GM12878 (cell line): ENCODE measurements at regions not wholly inside any gene's neighbourhood (a gene's known extent, or its start where the extent isn't known, plus 50 kb on each side); places are given as distances from the start of the nearest gene placed in this dataset.

ENCODE experiments used
- ATAC-seq: fragments of 200-7000 bp; cut with Tn5 transposase; 3 replicates; pipeline ENCODE4 v1.9.1; 2020; ENCODE audit warnings: mild to moderate bottlenecking, moderate library complexity
- BruUV-seq: library from RNA; stranded (reverse); fragments of 400-500 nt; replicated peaks from 2 replicates; lab custom pipeline; 2021; lab: Mats Ljungman, UMichigan
- CTCF ChIA-PET: fragments of 300-600 bp; sonication (Branson Sonifier 250); formaldehyde crosslinking; extraction: SDS; loops from one replicate; lab custom pipeline; 2021; ENCODE audit warnings: inconsistent platforms; lab: Yijun Ruan, JAX
- POLR2A ChIA-PET: fragments of 350-600 bp; formaldehyde crosslinking; extraction: SDS; loops from one replicate; lab custom pipeline; 2021; ENCODE audit warnings: inconsistent platforms; lab: Charles Lee
- RAD21 ChIA-PET: fragments of 300-600 bp; sonication (Branson Sonifier 250); formaldehyde crosslinking; loops from one replicate; lab custom pipeline; 2023; ENCODE audit warnings: antibody characterized with exemption; ENCODE audit not compliant: unreplicated experiment; lab: Charles Lee
- SMC1A ChIA-PET: fragments of 300-600 bp; sonication (Branson Sonifier 250); formaldehyde crosslinking; loops from one replicate; lab custom pipeline; 2023; ENCODE audit not compliant: unreplicated experiment, uncharacterized antibody; lab: Charles Lee
- DNase-seq: peaks from one replicate; pipeline ENCODE4 v3.0.0-alpha.2; 2011; ENCODE audit warnings: low read depth, low spot score
- FAIRE-seq: peaks from 3 replicates; lab custom pipeline; 2011; peaks lifted over from hg19 to GRCh38; lab: Jason Lieb, UNC
- H2AFZ ChIP-seq: 2 replicates; pipeline ENCODE4 v1.6.0; 2011; ENCODE audit warnings: low read depth, low read length, control low read depth; ENCODE audit not compliant: control insufficient read depth
- H3K27ac ChIP-seq: 2 replicates; pipeline ENCODE4 v1.5.1; 2011; ENCODE audit warnings: control low read depth; ENCODE audit not compliant: control insufficient read depth, insufficient read depth
- H3K27me3 ChIP-seq, 2 experiments: replicated peaks in 1 of 2; 2 replicates each; pipeline versions ENCODE4 v1.6.0 to v1.6.1; 2011; ENCODE audit warnings: low read length in 1 of 2; ENCODE audit not compliant: control insufficient read depth in 2 of 2, insufficient read depth in 2 of 2
- H3K36me3 ChIP-seq, 2 experiments: 2 replicates each; pipeline ENCODE4 v1.5.1; 2011; ENCODE audit warnings: low read length in 1 of 2; ENCODE audit not compliant: control insufficient read depth in 2 of 2, insufficient read depth in 2 of 2
- H3K4me1 ChIP-seq: 2 replicates; pipeline ENCODE4 v1.6.1; 2011; ENCODE audit warnings: mild to moderate bottlenecking, low read length, moderate library complexity, mixed read lengths; ENCODE audit not compliant: control insufficient read depth, insufficient read depth
- H3K4me2 ChIP-seq: 2 replicates; pipeline ENCODE4 v1.6.0; 2011; ENCODE audit warnings: control low read depth; ENCODE audit not compliant: control insufficient read depth, insufficient read depth
- H3K4me3 ChIP-seq: fragments of 200-600 bp; sonication (generic); 2 replicates; pipeline ENCODE4 v1.5.1; 2016
- H3K79me2 ChIP-seq: 2 replicates; pipeline ENCODE4 v1.6.0; 2011; ENCODE audit warnings: low read length; ENCODE audit not compliant: control insufficient read depth, insufficient read depth
- H3K9ac ChIP-seq: 2 replicates; pipeline ENCODE4 v1.8.0; 2011; ENCODE audit warnings: low read length, control low read depth, mixed read lengths; ENCODE audit not compliant: control insufficient read depth, insufficient read depth
- H3K9me3 ChIP-seq: replicated peaks from 3 replicates; pipeline ENCODE4 v1.5.1; 2011; ENCODE audit warnings: mild to moderate bottlenecking, low read length; ENCODE audit not compliant: control insufficient read depth, insufficient read depth
- H4K20me1 ChIP-seq: 2 replicates; pipeline ENCODE4 v1.6.0; 2011; ENCODE audit not compliant: control insufficient read depth, insufficient read depth
- ATF7 ChIP-seq: fragments of 450-650 bp; IDR thresholded peaks from 2 replicates; pipeline ENCODE4 v1.6.1; 2016; ENCODE audit warnings: low read depth, mild to moderate bottlenecking
- EED ChIP-seq: sonication (generic); IDR thresholded peaks from 2 replicates; pipeline ENCODE4 v1.6.1; 2016; ENCODE audit warnings: antibody characterized with exemption, low read depth
- FOS ChIP-seq: IDR thresholded peaks from 3 replicates; pipeline ENCODE4 v1.6.1; 2011; ENCODE audit warnings: borderline replicate concordance; ENCODE audit not compliant: insufficient read length; ENCODE audit errors: extremely low read depth
- RB1 ChIP-seq: fragments of 450-650 bp; formaldehyde crosslinking; IDR thresholded peaks from 2 replicates; pipeline ENCODE4 v1.6.1; 2017; ENCODE audit warnings: mild to moderate bottlenecking, borderline replicate concordance
- SMARCA5 ChIP-seq: fragments of 450-650 bp; IDR thresholded peaks from 2 replicates; pipeline ENCODE4 v1.6.1; 2017; ENCODE audit warnings: mild to moderate bottlenecking
- WGBS: methylation state at CpG from one replicate; pipeline ENCODE4 v1.1.6; 2016; ENCODE audit warnings: low lambda C conversion rate; ENCODE audit not compliant: insufficient replicate concordance, insufficient coverage; ENCODE audit errors: missing lambda C conversion rate; 5-methylcytosine and 5-hydroxymethylcytosine counted together
- in situ Hi-C: fragments of 300-500 bp; cut with MboI; formaldehyde crosslinking; loops from 9 replicates; pipeline ENCODE4 v1.14.3; 2018; ENCODE audit warnings: mixed read lengths
- intact Hi-C: fragments of 100-400 bp; cut with micrococcal nuclease; formaldehyde crosslinking; loops from one replicate; pipeline ENCODE4 v1.14.2; 2022; ENCODE audit not compliant: unreplicated experiment
- TF ChIP-seq, protein P1 (sequence below): fragments of 450-650 bp; IDR thresholded peaks from 2 replicates; pipeline ENCODE4 v1.6.1; 2017; ENCODE audit warnings: mild to moderate bottlenecking, moderate library complexity
- TF ChIP-seq, protein P2 (sequence below): fragments of 150-350 bp; IDR thresholded peaks from 2 replicates; pipeline ENCODE4 v1.6.1; 2014; ENCODE audit warnings: mild to moderate bottlenecking, low read depth, low read length
- TF ChIP-seq, protein P3 (sequence below): fragments of 450-650 bp; conservative IDR thresholded peaks from 2 replicates; pipeline ENCODE4 v1.6.1; 2017; ENCODE audit warnings: mild to moderate bottlenecking, moderate library complexity
- TF ChIP-seq, protein P4 (sequence below): fragments of 450-650 bp; IDR thresholded peaks from 2 replicates; pipeline ENCODE4 v1.6.1; 2017; ENCODE audit warnings: antibody characterized with exemption, mild to moderate bottlenecking, moderate library complexity
- TF ChIP-seq, protein P5 (sequence below): IDR thresholded peaks from 2 replicates; pipeline ENCODE4 v1.6.1; 2012; ENCODE audit warnings: low read depth, low read length, improper control_type of control experiment

DNA sequence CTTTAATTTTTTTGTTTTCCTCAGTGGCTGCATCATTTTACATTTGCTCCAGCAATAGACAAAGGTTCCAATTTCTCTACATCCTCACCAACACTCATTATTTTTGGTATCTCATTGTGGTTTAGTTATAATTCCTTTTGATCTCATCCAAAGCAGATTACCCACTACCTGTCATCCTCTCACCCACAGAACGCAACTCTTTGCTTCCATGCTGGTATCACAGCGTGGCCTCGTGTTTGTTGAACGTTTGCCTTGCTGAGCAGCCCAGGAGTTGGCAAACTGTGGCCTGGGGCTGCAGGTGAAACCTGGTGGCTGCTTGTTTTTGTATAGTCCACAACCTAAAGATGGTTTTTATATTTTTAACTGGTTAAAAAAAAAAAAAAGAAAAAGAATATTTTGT is 181.9 kb downstream of the BCAS1 start:
- Histone ChIP-seq H4K20me1 (no peaks in the 10 kb centered on the region), H3K9me3 (no peaks in the 10 kb centered on the region), H2AFZ (no peak overlapping the region), H3K27ac (no peak overlapping the region), H3K36me3 (no peaks in the 10 kb centered on the region), H3K4me1 (peaks cover 9% of the 10 kb centered on the region), H3K79me2 (no peaks in the 10 kb centered on the region), H3K4me2 (no peak overlapping the region), H3K4me3 (no peak overlapping the region), H3K27me3 (no peaks in the 10 kb centered on the region), H3K9ac (no peak overlapping the region)
- RAD21 ChIA-PET = no interaction called here
- in situ Hi-C loops (no loop called here), intact Hi-C loops (no loop called here)
- WGBS = 61% methylated on average over 4 of the region's 4 CpGs
- CTCF ChIA-PET = interaction anchor here (1.3 kb wide), 1 partner anchor 10 kb away, joined by 3 read pairs; no protein-coding TSS in a partner anchor
- no peak for ATAC-seq
- DNase-seq = no peak
- no TSS peak for BruUV-seq
- POLR2A ChIA-PET = interaction anchor here (0.6 kb wide), 1 partner anchor 9 kb away, joined by 3 read pairs; no protein-coding TSS in a partner anchor
- no peak for FAIRE-seq
- SMC1A ChIA-PET = interaction anchor here (4.6 kb wide), 1 partner anchor 9 kb away, joined by 49 read pairs; no protein-coding TSS in a partner anchor
- no peak for TF ChIP-seq SMARCA5
- no peak for TF ChIP-seq RB1
- TF ChIP-seq, protein P1, sequence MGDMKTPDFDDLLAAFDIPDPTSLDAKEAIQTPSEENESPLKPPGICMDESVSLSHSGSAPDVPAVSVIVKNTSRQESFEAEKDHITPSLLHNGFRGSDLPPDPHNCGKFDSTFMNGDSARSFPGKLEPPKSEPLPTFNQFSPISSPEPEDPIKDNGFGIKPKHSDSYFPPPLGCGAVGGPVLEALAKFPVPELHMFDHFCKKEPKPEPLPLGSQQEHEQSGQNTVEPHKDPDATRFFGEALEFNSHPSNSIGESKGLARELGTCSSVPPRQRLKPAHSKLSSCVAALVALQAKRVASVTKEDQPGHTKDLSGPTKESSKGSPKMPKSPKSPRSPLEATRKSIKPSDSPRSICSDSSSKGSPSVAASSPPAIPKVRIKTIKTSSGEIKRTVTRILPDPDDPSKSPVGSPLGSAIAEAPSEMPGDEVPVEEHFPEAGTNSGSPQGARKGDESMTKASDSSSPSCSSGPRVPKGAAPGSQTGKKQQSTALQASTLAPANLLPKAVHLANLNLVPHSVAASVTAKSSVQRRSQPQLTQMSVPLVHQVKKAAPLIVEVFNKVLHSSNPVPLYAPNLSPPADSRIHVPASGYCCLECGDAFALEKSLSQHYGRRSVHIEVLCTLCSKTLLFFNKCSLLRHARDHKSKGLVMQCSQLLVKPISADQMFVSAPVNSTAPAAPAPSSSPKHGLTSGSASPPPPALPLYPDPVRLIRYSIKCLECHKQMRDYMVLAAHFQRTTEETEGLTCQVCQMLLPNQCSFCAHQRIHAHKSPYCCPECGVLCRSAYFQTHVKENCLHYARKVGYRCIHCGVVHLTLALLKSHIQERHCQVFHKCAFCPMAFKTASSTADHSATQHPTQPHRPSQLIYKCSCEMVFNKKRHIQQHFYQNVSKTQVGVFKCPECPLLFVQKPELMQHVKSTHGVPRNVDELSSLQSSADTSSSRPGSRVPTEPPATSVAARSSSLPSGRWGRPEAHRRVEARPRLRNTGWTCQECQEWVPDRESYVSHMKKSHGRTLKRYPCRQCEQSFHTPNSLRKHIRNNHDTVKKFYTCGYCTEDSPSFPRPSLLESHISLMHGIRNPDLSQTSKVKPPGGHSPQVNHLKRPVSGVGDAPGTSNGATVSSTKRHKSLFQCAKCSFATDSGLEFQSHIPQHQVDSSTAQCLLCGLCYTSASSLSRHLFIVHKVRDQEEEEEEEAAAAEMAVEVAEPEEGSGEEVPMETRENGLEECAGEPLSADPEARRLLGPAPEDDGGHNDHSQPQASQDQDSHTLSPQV = no peak
- TF ChIP-seq, protein P2, sequence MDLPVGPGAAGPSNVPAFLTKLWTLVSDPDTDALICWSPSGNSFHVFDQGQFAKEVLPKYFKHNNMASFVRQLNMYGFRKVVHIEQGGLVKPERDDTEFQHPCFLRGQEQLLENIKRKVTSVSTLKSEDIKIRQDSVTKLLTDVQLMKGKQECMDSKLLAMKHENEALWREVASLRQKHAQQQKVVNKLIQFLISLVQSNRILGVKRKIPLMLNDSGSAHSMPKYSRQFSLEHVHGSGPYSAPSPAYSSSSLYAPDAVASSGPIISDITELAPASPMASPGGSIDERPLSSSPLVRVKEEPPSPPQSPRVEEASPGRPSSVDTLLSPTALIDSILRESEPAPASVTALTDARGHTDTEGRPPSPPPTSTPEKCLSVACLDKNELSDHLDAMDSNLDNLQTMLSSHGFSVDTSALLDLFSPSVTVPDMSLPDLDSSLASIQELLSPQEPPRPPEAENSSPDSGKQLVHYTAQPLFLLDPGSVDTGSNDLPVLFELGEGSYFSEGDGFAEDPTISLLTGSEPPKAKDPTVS = no peak
- TF ChIP-seq FOS = no peak
- TF ChIP-seq, protein P3, sequence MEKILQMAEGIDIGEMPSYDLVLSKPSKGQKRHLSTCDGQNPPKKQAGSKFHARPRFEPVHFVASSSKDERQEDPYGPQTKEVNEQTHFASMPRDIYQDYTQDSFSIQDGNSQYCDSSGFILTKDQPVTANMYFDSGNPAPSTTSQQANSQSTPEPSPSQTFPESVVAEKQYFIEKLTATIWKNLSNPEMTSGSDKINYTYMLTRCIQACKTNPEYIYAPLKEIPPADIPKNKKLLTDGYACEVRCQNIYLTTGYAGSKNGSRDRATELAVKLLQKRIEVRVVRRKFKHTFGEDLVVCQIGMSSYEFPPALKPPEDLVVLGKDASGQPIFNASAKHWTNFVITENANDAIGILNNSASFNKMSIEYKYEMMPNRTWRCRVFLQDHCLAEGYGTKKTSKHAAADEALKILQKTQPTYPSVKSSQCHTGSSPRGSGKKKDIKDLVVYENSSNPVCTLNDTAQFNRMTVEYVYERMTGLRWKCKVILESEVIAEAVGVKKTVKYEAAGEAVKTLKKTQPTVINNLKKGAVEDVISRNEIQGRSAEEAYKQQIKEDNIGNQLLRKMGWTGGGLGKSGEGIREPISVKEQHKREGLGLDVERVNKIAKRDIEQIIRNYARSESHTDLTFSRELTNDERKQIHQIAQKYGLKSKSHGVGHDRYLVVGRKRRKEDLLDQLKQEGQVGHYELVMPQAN = no peak
- no peak for TF ChIP-seq EED
- TF ChIP-seq, protein P4, sequence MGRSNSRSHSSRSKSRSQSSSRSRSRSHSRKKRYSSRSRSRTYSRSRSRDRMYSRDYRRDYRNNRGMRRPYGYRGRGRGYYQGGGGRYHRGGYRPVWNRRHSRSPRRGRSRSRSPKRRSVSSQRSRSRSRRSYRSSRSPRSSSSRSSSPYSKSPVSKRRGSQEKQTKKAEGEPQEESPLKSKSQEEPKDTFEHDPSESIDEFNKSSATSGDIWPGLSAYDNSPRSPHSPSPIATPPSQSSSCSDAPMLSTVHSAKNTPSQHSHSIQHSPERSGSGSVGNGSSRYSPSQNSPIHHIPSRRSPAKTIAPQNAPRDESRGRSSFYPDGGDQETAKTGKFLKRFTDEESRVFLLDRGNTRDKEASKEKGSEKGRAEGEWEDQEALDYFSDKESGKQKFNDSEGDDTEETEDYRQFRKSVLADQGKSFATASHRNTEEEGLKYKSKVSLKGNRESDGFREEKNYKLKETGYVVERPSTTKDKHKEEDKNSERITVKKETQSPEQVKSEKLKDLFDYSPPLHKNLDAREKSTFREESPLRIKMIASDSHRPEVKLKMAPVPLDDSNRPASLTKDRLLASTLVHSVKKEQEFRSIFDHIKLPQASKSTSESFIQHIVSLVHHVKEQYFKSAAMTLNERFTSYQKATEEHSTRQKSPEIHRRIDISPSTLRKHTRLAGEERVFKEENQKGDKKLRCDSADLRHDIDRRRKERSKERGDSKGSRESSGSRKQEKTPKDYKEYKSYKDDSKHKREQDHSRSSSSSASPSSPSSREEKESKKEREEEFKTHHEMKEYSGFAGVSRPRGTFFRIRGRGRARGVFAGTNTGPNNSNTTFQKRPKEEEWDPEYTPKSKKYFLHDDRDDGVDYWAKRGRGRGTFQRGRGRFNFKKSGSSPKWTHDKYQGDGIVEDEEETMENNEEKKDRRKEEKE = no peak
- no peak for TF ChIP-seq ATF7
- TF ChIP-seq, protein P5, sequence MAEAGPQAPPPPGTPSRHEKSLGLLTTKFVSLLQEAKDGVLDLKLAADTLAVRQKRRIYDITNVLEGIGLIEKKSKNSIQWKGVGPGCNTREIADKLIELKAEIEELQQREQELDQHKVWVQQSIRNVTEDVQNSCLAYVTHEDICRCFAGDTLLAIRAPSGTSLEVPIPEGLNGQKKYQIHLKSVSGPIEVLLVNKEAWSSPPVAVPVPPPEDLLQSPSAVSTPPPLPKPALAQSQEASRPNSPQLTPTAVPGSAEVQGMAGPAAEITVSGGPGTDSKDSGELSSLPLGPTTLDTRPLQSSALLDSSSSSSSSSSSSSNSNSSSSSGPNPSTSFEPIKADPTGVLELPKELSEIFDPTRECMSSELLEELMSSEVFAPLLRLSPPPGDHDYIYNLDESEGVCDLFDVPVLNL = no peak
